GM21717 (cell line): ENCODE measurements at regions not wholly inside any gene's neighbourhood (a gene's known extent, or its start where the extent isn't known, plus 50 kb on each side); places are given as distances from the start of the nearest gene placed in this dataset.
"Not testable (repeated sequence)": the region's sequence is repeated elsewhere in the genome, so short reads cannot be mapped to it uniquely, and the experiment has no call there.

Source experiments
- ATAC-seq: cut with Tn5 transposase; IDR thresholded peaks from one replicate; pipeline ENCODE4 v1.9.1; 2021; ENCODE audit warnings: mild to moderate bottlenecking, moderate library complexity; ENCODE audit not compliant: unreplicated experiment

DNA sequence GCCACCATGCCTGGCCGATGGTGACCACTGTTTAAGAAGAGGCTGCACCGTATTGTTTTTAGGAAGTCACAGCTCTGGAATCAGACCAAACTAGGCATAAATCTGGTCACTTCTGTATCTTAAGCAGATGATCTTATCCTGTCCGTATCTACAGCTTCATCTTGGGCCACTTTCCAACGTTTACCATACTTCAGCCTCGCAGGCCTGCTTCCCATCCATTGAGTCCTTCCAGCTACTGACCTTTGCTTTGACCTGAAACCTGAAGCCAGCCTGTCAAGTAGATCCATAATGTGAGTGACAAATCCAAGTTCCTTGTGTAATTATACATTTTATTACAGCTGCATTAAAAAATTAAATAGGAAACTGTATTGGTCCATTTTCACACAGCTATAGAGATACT, 1033.0 kb downstream of the CDH11 start:
- no peak for ATAC-seq

GRCh38 chr16:64085296-64085695, 1036.6 kb downstream of the CDH11 start:
- ATAC-seq: no peak

GRCh38 chr16:64084706-64085105, 1037.2 kb downstream of the CDH11 start:
- no peak for ATAC-seq

DNA sequence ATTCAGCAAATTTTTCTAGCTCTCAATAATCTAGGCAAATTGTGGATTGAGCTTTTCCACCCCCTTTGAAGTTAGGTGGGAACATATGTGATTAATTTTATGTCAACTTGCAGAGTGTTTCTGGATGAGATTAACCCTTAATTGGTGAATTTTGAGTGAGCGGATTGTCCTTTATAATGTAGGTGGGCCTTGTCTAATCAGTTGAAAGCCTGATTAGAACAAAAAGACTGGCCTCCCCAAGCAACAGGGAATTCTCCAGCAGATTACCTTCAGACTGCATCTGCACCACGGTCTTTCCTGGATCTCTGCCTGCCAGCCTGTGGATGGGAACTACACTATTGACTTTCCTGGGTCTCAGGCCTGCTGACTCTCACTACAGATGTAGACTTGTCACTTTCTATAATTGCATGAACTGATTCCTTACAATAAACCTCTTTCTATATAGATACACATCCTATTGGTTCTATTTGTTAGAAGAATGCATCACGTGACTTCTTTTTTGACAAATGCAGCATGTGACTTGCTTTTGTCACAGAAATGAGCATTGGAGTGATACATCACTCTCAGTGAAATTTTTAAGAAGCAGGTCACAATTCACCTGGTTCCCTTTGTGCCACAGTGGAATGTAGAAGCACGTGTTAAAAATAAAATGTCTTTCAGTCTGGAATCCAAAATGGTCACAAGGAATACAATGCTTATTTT, 1038.3 kb downstream of the CDH11 start:
- ATAC-seq: no peak

DNA sequence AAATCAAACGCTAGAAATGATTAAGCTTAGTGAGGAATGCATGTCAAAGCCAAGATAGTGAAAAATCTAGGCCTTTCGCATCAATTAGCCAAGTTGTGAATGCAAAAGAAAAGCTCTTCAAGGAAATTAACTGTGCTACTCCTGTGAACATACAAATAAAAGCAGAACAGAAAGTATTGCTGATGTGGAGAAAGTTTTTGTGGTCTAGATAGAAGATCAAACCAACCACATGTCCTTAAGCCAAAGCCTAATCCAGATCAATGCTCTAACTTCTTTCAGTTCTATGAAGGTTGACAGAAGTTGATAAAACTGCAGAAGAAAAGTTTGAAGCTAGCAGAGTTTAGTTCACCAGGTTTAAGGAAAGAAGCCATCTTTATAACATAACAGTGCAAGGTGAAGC, 1044.6 kb downstream of the CDH11 start:
- no peak for ATAC-seq

- no peak for ATAC-seq
These were observed 1047.2 kb downstream of the CDH11 start for GRCh38 chr16:64074706-64075105.

GRCh38 chr16:64072131-64072730, 1049.6 kb downstream of the CDH11 start:
- not testable (repeated sequence) for ATAC-seq

DNA sequence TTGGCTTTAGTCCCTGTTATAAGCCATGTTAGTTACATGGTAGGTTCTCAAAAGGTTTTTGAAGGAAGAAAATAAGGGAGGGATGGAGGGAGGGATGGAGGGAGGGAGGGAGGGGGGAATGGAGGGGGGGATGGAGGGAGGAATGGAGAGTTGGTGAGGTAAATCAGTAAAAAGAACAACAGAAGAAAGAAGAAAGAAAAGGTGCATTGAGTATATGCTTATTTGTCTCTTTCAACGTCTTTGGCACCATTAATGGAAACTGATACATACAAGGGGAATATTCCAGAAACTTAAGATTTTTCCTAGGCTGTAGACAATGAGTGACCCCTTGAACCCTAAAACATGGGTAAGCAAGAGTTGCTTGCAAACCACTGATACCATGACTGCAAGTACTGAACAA, 1056.3 kb downstream of the CDH11 start:
- no peak for ATAC-seq

DNA sequence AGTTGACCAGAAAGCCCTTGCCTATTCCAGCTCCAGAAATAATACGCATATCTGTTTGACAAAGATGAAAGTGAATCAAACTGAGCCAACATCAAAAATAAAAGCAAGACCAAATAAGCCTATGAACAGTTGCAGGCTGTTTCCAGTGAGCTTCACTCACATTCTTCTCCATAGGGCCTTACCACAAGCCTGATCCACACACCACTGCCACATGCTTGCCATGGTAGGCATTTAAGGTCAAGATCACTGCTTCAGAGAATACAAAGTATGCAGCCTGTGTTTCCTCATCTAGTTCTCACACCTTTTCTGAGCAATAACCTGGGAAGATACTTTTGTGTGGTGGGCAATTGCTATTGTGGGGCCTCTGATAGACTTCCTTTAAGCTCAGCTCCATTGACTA, 1060.2 kb downstream of the CDH11 start:
- no peak for ATAC-seq

DNA sequence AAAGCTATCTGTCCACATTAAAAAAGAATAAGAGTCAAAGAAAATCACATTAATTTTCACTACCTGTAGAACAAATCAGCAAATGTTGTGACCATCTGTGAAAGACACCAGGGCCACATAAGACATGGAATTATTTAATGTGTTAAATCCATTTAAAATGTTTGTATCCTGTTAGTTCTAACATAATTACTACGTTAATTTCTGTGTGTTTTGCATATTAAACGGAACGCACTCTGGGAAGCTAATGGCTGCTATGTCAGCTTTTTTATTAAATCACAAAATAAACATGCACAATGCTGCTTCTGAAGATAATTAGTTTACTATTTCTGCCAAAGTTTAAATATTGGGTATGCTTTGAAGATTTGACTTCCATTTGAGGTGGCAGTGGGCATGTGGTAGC, 1061.2 kb downstream of the CDH11 start:
- ATAC-seq: no peak

GRCh38 chr16:64058685-64059084, 1063.2 kb downstream of the CDH11 start:
- no peak for ATAC-seq

DNA sequence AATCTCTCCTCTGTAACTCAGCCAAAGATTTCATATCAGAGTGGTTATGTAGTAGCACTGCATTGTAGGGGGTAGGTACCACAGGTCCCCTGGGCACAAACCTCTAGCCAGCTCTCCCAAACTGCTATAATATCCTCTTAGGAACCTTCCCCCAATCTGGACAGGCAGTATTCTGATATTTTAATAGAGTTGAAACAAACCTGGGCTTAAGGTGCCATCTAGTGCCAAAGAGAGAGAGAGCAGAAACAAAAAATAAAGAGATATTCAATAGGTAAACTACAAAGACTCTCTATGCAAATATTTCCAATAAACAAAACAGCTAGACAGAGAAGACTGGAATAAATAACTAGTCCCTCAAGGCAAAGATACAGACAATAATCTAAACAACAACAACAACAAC, 1070.0 kb downstream of the CDH11 start:
- ATAC-seq: no peak

DNA sequence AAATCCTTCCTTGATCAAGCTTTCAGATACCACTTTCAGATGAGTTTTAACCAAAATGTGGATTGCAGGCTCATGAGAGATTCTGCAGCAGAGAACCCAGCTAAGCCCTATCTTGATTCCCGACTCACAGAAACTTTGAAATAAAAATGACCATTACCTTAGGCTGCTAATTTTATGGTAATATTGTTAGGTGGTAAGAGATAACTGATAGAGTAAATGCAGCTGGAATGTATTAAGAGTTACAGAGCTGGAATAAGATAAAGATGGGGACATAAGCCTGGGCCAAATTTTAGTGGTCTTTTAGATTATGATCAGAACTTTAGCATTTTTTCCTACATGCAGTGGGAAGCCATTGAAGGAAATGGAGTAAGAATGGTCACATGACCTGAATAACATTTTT, 1074.0 kb downstream of the CDH11 start:
- no peak for ATAC-seq

DNA sequence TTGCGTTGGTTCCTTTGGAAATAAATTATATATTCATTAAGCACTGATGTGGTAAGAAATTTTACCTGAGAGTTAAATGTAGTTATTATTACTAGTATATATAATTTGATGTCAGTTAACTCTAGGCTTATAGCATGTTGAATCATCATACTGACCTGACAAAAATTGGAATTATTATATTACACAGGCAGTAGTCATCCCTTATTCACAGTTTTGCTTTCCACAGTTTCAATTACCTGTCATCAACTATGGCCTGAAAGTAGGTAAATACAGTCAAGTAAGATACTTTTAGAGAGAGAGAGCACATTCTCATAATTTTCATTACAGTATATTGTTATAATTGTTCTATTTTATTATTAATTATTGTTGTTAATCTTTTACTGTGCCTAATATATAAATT, 1074.7 kb downstream of the CDH11 start:
- no peak for ATAC-seq

DNA sequence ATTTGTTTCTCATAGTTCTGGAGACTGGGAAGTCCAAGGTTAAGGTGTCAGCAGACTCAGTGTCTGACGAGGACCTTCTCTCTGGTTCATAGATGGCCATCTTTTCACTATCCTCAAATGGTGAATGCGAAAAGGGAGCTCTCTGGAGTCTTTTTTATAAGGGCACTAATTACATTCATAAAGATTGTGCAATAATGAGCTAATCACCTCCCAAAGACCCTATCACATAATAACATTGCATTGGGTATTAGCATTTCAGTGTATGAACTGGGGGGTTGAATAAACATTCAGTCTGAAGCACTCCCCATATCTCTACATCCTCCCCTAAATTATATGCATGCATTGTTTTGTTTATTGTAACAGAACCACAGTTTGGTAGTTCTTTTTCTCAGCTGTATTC, 1086.5 kb downstream of the CDH11 start:
- no peak for ATAC-seq

DNA sequence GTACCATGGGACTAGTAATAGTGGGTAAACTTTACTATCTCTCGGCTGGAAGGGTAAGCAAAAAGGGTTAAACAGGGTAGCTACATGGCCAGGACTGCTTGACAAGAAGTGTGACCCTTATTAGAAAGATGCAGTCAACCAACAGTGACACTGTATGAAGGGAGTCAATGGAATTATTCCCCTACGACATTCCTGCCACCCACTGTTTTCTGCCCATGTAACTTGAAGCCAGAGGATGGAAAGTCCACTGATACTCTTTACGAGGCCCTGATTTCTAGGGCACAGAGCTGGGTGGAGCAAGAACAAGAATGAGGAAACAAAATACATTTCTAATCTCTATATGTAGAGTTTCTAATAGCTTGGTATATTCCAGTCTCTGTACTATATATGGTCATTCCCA, 1102.5 kb downstream of the CDH11 start:
- ATAC-seq: no peak

DNA sequence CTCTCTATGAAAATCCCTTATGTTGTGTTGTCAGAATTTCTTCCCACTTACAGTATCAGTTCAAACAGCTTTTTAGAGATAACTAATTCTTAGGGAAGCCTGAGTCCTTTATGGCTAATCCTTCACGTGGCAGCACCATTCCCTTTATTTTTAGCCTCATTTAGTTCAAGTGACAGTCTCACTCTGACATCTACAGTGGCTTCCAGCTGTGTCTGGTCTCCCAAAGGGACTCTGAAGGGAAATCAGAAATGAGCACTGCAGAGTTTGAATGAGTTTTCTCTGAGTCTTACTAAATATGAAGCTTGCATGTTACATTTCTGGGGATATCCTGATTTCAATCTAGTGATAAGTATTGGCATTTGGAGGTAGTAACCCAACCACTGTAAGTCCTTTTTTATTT, 1104.1 kb downstream of the CDH11 start:
- ATAC-seq: no peak

DNA sequence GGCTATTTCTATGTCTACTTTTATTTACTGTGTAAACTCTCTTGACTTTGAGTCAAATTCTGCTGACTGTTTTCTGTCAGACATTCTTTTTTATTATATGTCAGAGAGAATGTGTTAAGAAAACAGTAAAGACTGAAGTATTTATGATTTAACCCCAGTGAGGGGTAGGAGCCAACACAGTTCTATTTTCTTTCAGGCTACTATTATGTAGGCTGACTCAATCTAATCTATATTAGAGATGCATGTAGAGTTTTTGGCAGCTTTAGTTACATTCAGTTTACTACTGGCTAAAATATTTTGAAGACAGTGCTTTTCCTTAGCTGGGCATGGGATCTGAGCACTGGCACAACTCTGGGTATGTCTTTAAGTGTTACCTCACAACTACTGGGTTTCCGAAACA, 1108.0 kb downstream of the CDH11 start:
- ATAC-seq: no peak

DNA sequence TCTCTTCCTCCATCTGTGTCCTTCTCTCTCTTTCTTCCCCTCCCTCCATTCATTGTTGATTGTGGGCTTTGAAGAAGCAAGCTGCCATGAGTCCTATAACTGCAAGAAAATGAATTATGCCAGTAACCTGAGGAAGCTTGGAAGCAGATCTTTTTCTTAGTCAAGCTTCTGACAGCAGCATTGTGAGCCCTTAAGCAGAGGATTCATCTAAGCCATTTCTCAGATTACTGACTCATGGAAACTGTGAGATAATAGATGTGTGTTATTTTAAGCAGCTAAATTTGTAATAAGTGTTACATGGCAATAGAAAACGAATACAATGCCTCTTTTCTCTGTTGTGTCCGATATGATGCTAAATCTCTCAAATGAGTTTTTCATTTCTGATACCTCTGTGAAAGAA, 1109.7 kb downstream of the CDH11 start:
- no peak for ATAC-seq

GRCh38 chr16:64011650-64012049, 1110.2 kb downstream of the CDH11 start:
- no peak for ATAC-seq

- no peak for ATAC-seq
These were observed 1113.7 kb downstream of the CDH11 start for GRCh38 chr16:64008131-64008530.

DNA sequence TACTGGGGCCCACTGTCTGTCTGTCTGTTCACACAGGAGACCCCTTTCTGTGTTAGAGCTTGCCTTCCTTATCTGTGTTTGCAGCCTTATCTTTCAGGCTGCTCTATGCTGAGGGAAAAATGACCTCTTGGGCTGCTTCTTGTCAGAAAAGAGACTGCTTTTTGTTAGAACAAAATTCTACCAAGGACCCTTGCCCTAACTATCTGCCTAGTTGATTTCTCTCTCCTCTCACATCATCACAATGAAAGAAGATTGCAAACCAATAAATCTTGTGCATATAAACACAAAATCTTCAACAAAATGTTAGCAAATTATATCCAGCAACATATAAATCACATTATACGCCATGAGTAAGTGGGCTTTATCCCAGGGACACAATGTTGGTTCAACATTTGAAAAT, 1117.7 kb downstream of the CDH11 start:
- no peak for ATAC-seq

GRCh38 chr16:63995025-63995424, 1126.8 kb downstream of the CDH11 start:
- no peak for ATAC-seq
